ENCODE measurements at regions not wholly inside any gene's neighbourhood (a gene's known extent, or its start where the extent isn't known, plus 50 kb on each side); places are given as distances from the start of the nearest gene placed in this dataset.

DNA sequence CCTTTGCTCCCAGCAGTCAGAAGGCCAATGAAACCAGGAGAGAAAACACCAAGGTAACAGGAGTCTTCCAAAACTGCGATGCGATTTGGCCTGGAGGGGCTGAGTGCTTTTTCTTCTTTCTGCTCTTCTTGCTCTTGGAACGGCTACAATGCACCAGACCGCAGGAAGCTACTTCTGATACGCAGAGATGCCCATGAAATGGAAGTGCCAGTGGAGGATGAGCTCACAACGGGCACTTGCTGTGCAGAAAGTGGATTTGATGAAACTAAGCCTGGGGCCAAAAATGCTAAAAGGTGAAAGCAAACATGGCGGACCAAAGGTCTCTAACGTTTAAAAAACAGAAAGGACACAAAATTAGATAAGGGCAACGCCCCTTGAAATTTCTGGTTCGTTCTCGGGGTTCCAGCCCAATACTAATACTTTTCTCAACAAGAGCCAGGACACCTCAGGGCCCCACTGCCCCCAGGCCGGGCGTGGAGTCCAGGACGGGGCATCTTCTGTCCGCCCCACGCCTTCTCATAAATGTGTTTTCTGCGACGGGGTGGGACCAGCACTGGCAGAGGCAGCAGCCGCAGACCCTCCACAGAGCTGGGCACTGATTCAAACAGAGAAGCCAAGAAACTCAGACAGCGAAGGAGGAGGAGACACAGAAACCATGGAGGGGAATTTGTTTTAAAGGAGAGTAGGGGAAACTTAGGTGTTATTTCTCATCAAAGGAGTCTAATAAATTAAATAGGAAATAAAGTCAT, 101.3 kb downstream of the CRYAA start:
- H4K20me1 ChIP-seq (ENCODE audit: insufficient read depth), result no peaks in the 10 kb centered on the region
- peaks cover 5% of the 10 kb centered on the region; the same call in 1 of the 2 replicates for H3K27me3 ChIP-seq (ENCODE audit: insufficient read depth, low read length)
- no peak overlapping the region for H3K9ac ChIP-seq (ENCODE audit: low read length)
- ATAC-seq (no peak), DNase-seq (ENCODE audit: low read depth, low spot score) (no peak)
- H2AFZ ChIP-seq (ENCODE audit: low read depth, low read length, poor library complexity, severe bottlenecking), result no peak overlapping the region
- no peaks in the 10 kb centered on the region for H3K36me3 ChIP-seq (ENCODE audit: control insufficient read depth in 1 of 2, insufficient read depth in 2 of 2, low read length in 2 of 2)
- no peak for TF ChIP-seq SRF (IDR thresholded peaks at IDR 0.05; ENCODE audit: low read depth)
- TF ChIP-seq, protein P1, sequence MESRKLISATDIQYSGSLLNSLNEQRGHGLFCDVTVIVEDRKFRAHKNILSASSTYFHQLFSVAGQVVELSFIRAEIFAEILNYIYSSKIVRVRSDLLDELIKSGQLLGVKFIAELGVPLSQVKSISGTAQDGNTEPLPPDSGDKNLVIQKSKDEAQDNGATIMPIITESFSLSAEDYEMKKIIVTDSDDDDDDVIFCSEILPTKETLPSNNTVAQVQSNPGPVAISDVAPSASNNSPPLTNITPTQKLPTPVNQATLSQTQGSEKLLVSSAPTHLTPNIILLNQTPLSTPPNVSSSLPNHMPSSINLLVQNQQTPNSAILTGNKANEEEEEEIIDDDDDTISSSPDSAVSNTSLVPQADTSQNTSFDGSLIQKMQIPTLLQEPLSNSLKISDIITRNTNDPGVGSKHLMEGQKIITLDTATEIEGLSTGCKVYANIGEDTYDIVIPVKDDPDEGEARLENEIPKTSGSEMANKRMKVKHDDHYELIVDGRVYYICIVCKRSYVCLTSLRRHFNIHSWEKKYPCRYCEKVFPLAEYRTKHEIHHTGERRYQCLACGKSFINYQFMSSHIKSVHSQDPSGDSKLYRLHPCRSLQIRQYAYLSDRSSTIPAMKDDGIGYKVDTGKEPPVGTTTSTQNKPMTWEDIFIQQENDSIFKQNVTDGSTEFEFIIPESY (IDR thresholded peaks at IDR 0.05; ENCODE audit: extremely low read depth, insufficient replicate concordance, low read length), result no peak
- TF ChIP-seq EZH2 (IDR thresholded peaks at IDR 0.05), result no peak
- no peak for TF ChIP-seq ZNF274 (IDR thresholded peaks at IDR 0.05; ENCODE audit: low read depth, low read length)
- TF ChIP-seq EZH2phosphoT487 (IDR thresholded peaks at IDR 0.05; ENCODE audit: borderline replicate concordance), result no peak
- TF ChIP-seq RAD21 (IDR thresholded peaks at IDR 0.05; ENCODE audit: low read depth), result no peak
- TF ChIP-seq POLR2AphosphoS5 (IDR thresholded peaks at IDR 0.05; ENCODE audit: low read depth, low read length), result no peak
- no peak for TF ChIP-seq SP1 (IDR thresholded peaks at IDR 0.05; ENCODE audit: low read depth)
- TF ChIP-seq SIN3A (IDR thresholded peaks at IDR 0.05; ENCODE audit: low read depth), result no peak
- no peak for TF ChIP-seq CEBPB (IDR thresholded peaks at IDR 0.05; ENCODE audit: low read depth)
- TF ChIP-seq EGR1 (IDR thresholded peaks at IDR 0.05; ENCODE audit: low read depth), result no peak
- no peak for TF ChIP-seq ELF1 (IDR thresholded peaks at IDR 0.05; ENCODE audit: borderline replicate concordance, low read depth)
- TF ChIP-seq JUND (IDR thresholded peaks at IDR 0.05), result no peak
- TF ChIP-seq, protein P2, sequence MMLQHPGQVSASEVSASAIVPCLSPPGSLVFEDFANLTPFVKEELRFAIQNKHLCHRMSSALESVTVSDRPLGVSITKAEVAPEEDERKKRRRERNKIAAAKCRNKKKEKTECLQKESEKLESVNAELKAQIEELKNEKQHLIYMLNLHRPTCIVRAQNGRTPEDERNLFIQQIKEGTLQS (IDR thresholded peaks at IDR 0.05), result no peak
- TF ChIP-seq CBX3 (IDR thresholded peaks at IDR 0.05; ENCODE audit: low read depth), result no peak
- no peak overlapping the region for H3K4me3 ChIP-seq (replicated peaks in 1 of 2; ENCODE audit: low read depth in 1 of 2, low read length in 2 of 2)
- ChIA-PET CTCF (no interaction called here), RAD21 (ENCODE audit: low non-redundant PET in 1 of 2, low total read pairs in 2 of 2, uncharacterized antibody in 2 of 2, unreplicated experiment in 2 of 2) (no interaction called here), POLR2A (no interaction called here)
- intact Hi-C loops (cut with micrococcal nuclease), result no loop called here
- no peaks in the 10 kb centered on the region for H3K9me2 ChIP-seq (ENCODE audit: insufficient read depth)
- H3K4me2 ChIP-seq (ENCODE audit: low read length), result no peak overlapping the region
- no peak overlapping the region for H3K27ac ChIP-seq (ENCODE audit: low read depth, low read length)
- H3K9me3 ChIP-seq (ENCODE audit: control insufficient read depth in 1 of 2, insufficient read depth in 1 of 2, low read depth in 1 of 2, low read length in 2 of 2), result no peaks in the 10 kb centered on the region
- no TSS peak for BruUV-seq (replicated peaks)
- no peaks in the 10 kb centered on the region for H3K79me2 ChIP-seq (ENCODE audit: insufficient read depth, low read length)
- no peaks in the 10 kb centered on the region for H3K4me1 ChIP-seq (ENCODE audit: control insufficient read depth in 1 of 2, insufficient read depth in 2 of 2, low read length in 2 of 2)

Data from HCT116 (cell line).